ENCODE measurements at regions not wholly inside any gene's neighbourhood (a gene's known extent, or its start where the extent isn't known, plus 50 kb on each side); places are given as distances from the start of the nearest gene placed in this dataset.

DNA sequence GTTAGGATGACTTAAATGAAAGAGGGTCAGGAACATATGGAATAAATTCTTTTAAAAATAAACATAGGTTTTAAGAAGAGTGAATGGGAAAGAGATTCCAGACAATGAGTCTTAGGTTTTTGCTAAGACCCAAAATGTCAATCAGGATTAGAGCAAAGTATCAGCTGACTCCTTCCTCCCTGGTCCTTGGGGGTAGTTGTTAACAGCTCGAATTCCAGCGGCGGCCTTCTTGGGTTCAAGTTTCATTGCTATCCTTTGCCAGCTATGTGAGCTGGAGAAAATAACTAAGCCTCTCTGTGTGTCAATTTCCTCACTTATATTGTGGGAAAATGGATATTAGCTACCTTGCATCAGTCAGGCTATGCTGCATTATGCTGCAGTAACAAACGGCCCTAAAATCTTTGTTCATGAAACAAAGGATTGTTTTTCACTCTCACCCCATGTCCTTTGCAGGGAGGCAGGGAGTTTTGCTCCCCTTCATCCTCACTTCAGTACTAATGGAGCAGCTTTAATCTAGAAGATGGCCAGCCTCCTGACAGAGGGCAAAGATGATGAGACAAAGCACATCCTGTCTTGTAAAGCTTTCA is 83.8 kb upstream of the RFLNA start:
- no peak for TF ChIP-seq U2AF2 (optimal IDR thresholded peaks at IDR 0.05; ENCODE audit: low read depth, low read length)
- TF ChIP-seq STAT5B (CRISPR knock-in tag; IDR thresholded peaks at IDR 0.05): no peak
- TF ChIP-seq, protein P1, sequence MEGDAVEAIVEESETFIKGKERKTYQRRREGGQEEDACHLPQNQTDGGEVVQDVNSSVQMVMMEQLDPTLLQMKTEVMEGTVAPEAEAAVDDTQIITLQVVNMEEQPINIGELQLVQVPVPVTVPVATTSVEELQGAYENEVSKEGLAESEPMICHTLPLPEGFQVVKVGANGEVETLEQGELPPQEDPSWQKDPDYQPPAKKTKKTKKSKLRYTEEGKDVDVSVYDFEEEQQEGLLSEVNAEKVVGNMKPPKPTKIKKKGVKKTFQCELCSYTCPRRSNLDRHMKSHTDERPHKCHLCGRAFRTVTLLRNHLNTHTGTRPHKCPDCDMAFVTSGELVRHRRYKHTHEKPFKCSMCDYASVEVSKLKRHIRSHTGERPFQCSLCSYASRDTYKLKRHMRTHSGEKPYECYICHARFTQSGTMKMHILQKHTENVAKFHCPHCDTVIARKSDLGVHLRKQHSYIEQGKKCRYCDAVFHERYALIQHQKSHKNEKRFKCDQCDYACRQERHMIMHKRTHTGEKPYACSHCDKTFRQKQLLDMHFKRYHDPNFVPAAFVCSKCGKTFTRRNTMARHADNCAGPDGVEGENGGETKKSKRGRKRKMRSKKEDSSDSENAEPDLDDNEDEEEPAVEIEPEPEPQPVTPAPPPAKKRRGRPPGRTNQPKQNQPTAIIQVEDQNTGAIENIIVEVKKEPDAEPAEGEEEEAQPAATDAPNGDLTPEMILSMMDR (IDR thresholded peaks at IDR 0.05 in 2 of 3, conservative IDR thresholded peaks at IDR 0.05 in 1 of 3; ENCODE audit: insufficient read depth in 2 of 3, low read depth in 1 of 3, low read length in 3 of 3): no peak
- TF ChIP-seq, protein P2, sequence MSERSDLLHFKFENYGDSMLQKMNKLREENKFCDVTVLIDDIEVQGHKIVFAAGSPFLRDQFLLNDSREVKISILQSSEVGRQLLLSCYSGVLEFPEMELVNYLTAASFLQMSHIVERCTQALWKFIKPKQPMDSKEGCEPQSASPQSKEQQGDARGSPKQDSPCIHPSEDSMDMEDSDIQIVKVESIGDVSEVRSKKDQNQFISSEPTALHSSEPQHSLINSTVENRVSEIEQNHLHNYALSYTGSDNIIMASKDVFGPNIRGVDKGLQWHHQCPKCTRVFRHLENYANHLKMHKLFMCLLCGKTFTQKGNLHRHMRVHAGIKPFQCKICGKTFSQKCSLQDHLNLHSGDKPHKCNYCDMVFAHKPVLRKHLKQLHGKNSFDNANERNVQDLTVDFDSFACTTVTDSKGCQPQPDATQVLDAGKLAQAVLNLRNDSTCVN (CRISPR knock-in tag; IDR thresholded peaks at IDR 0.05): no peak
- TF ChIP-seq FIP1L1 (IDR thresholded peaks at IDR 0.05; ENCODE audit: low read depth, low read length, poor library complexity, severe bottlenecking): no peak
- no peak for TF ChIP-seq MBD2 (IDR thresholded peaks at IDR 0.05; ENCODE audit: borderline replicate concordance, low read depth)
- no peak for TF ChIP-seq RAD21 (CRISPR knock-in tag; conservative IDR thresholded peaks at IDR 0.05 in 1 of 2, IDR thresholded peaks at IDR 0.05 in 1 of 2)
- no peak for TF ChIP-seq MAZ (CRISPR knock-in tag; conservative IDR thresholded peaks at IDR 0.05 in 1 of 2, IDR thresholded peaks at IDR 0.05 in 1 of 2)
